Right lobe of liver (tissue), 4 donors: ENCODE measurements at regions not wholly inside any gene's neighbourhood (a gene's known extent, or its start where the extent isn't known, plus 50 kb on each side); places are given as distances from the start of the nearest gene placed in this dataset.

Experiments used
- CTCF ChIP-seq, 4 donors: fragments of 200-600 bp in 3 of 4; fragments of 450-650 bp in 1 of 4; IDR thresholded peaks; one replicate each; pipeline versions ENCODE4 v1.5.1 to v1.8.0; 2016 to 2022; ENCODE audit warnings: antibody characterized with exemption in 4 of 4, mild to moderate bottlenecking in 2 of 4
- POLR2A ChIP-seq: fragments of 450-650 bp; IDR thresholded peaks from one replicate; pipeline ENCODE4 v1.6.1; 2017; ENCODE audit warnings: antibody characterized with exemption, mild to moderate bottlenecking
- donor health status: DM: no; HTN: no; CAD: no.
- donor health status: DM: no; HTN: no; CAD: no.
- donor health status: DM: no; HTN: yes; CAD: no.

- no peak for TF ChIP-seq CTCF (IDR thresholded peaks at IDR 0.05)
- TF ChIP-seq POLR2A: no peak
These were observed 1121.4 kb upstream of the ALCAM start for GRCh38 chr3:104245261-104245660.
